H7 (cell line): ENCODE measurements at regions not wholly inside any gene's neighbourhood (a gene's known extent, or its start where the extent isn't known, plus 50 kb on each side); places are given as distances from the start of the nearest gene placed in this dataset.

ENCODE experiments used
- DNase-seq: peaks from one replicate; pipeline ENCODE4 v3.0.0; 2012
- H3K27me3 ChIP-seq: 2 replicates; pipeline ENCODE4 v1.6.0; 2011; ENCODE audit warnings: mild to moderate bottlenecking, low read length; ENCODE audit not compliant: control insufficient read depth, insufficient read depth
- H3K36me3 ChIP-seq: replicated peaks from 2 replicates; pipeline ENCODE4 v1.5.1; 2011; ENCODE audit warnings: low read length; ENCODE audit not compliant: control insufficient read depth, insufficient read depth
- H3K4me3 ChIP-seq: 2 replicates; pipeline ENCODE4 v1.5.1; 2011; ENCODE audit warnings: low read depth, mild to moderate bottlenecking, control low read depth, low read length, moderate library complexity; ENCODE audit not compliant: insufficient read depth

GRCh38 chr3:18024715-18025114 is 282.3 kb upstream of the TBC1D5 start:
- Histone ChIP-seq H3K4me3 (no peak overlapping the region), H3K27me3 (no peaks in the 10 kb centered on the region; the same call in 1 of the 2 replicates), H3K36me3 (no peaks in the 10 kb centered on the region; the same call in 1 of the 2 replicates)
- DNase-seq, result no peak

DNA sequence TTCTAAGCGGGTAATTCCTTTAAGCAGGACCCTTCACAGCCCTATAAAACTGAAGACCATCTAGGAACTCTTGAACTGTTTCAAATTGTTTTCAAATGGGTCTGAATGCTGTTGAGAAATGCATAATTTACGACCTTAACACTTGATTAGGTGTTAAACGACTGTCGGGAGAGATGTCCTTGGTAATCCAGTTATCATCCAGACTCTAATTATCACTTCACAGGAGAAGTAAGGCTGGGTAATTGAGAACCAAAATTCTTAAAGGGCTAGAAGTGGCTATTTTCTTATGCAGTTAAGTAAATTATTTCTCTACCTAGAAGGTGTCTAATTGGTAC is 276.7 kb upstream of the TBC1D5 start:
- DNase-seq, result no peak
- Histone ChIP-seq H3K4me3 (no peak overlapping the region), H3K27me3 (no peaks in the 10 kb centered on the region; the same call in 1 of the 2 replicates), H3K36me3 (no peaks in the 10 kb centered on the region; the same call in 1 of the 2 replicates)

DNA sequence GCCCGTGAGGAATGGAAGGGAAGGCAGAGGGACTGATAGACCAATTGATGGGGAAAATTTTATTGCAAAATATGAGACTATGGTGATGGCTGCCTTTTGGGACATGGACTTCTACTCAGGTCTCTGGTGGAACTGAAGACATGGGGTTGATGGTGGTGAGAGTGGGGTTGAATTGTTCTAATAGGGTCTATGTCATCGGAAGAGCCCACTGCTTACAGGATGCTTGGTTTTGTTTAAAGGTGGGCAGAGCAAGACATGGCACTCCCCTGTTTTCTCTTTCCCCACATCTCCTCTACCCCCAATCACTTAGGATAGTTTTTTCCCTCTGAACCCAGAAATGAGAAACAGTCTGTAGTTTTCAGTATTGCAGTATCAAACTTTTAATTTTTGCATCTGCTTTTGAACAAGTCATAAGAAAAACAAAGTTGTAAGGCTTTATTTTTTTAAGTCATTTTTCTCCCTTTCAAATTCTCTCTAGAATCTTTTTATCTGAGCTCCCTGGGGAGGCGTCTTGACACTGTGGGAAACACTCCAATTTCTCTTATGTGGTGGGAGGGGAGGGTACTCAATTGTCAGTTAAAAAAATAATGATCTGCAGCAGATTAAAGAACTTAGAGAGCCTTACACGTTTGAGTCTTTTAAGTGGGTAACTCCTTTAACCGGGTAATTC is 276.2 kb upstream of the TBC1D5 start:
- DNase-seq, result no peak

GRCh38 chr3:18016366-18016765 is 273.9 kb upstream of the TBC1D5 start:
- Histone ChIP-seq H3K36me3 (no peaks in the 10 kb centered on the region), H3K27me3 (no peaks in the 10 kb centered on the region; the same call in 1 of the 2 replicates), H3K4me3 (no peak overlapping the region)
- no peak for DNase-seq

More for the DNA sequence above, 276.2 kb upstream of the TBC1D5 start:
- H3K4me3 ChIP-seq, result no peak overlapping the region
- H3K27me3 ChIP-seq, result no peaks in the 10 kb centered on the region; the same call in 1 of the 2 replicates
- H3K36me3 ChIP-seq, result no peaks in the 10 kb centered on the region; the same call in 1 of the 2 replicates

- DNase-seq, result no peak
- H3K4me3 ChIP-seq, result no peak overlapping the region
- H3K27me3 ChIP-seq, result no peaks in the 10 kb centered on the region
- H3K36me3 ChIP-seq, result no peaks in the 10 kb centered on the region
Measured at GRCh38 chr3:18012933-18013332, 270.5 kb upstream of the TBC1D5 start.

- Histone ChIP-seq H3K36me3 (no peaks in the 10 kb centered on the region), H3K27me3 (no peaks in the 10 kb centered on the region), H3K4me3 (no peak overlapping the region)
- DNase-seq, result no peak
Measured at GRCh38 chr3:18012436-18012835, 270.0 kb upstream of the TBC1D5 start.

DNA sequence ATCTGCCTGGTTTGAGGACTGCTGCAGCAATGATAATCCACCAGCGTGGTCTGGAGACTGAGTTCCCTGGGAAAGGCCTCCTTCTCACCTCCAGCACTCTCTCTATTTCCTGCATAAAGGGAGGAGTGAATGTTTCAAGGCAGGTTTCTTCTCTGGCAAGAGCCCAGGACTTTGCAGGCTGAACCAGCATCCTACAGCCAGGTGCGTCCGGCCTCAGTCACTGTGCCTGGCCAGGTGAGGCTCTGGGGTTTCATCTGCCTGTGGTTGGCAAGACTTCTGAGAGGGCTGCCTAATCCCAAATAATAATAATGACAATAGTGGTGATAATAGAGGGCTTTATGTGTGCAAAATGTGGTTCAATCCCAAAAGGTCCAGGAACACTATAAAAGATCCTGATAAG is 269.0 kb upstream of the TBC1D5 start:
- H3K36me3 ChIP-seq, result no peaks in the 10 kb centered on the region
- DNase-seq, result no peak
- no peak overlapping the region for H3K4me3 ChIP-seq
- H3K27me3 ChIP-seq, result no peaks in the 10 kb centered on the region

- no peaks in the 10 kb centered on the region for H3K27me3 ChIP-seq
- H3K36me3 ChIP-seq, result no peaks in the 10 kb centered on the region
- no peak overlapping the region for H3K4me3 ChIP-seq
- DNase-seq, result no peak
Measured at GRCh38 chr3:18010001-18010400, 267.6 kb upstream of the TBC1D5 start.

GRCh38 chr3:18008706-18009368 is 266.4 kb upstream of the TBC1D5 start:
- H3K27me3 ChIP-seq, result no peaks in the 10 kb centered on the region
- H3K4me3 ChIP-seq, result no peak overlapping the region
- no peaks in the 10 kb centered on the region for H3K36me3 ChIP-seq
- no peak for DNase-seq

- H3K27me3 ChIP-seq, result no peaks in the 10 kb centered on the region
- H3K4me3 ChIP-seq, result no peak overlapping the region
- DNase-seq, result no peak
- no peaks in the 10 kb centered on the region for H3K36me3 ChIP-seq
Measured at GRCh38 chr3:18007980-18008379, 265.5 kb upstream of the TBC1D5 start.

DNA sequence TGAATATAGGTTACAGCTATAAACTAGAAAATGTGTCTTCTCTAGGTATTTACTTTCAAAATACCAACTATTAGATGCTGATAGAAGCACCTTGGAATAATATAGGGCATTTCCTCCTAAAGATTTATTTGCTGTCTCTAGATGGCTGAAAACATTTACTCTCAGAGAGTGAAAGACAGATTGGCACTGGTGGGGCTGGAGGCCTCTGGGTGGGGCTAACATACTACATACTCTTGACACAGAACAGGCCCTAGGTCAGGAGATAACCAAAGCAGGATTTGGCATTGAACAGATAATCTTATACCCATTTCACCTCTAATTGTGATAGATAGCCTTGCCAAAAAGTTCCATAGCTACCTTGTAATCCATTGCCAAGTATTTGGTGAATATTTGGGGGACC is 253.3 kb upstream of the TBC1D5 start:
- no peak for DNase-seq
- H3K27me3 ChIP-seq, result no peaks in the 10 kb centered on the region
- no peak overlapping the region for H3K4me3 ChIP-seq
- no peaks in the 10 kb centered on the region for H3K36me3 ChIP-seq

GRCh38 chr3:17994167-17994566 is 251.7 kb upstream of the TBC1D5 start:
- no peaks in the 10 kb centered on the region for H3K27me3 ChIP-seq
- no peaks in the 10 kb centered on the region for H3K36me3 ChIP-seq
- no peak overlapping the region for H3K4me3 ChIP-seq
- no peak for DNase-seq

DNA sequence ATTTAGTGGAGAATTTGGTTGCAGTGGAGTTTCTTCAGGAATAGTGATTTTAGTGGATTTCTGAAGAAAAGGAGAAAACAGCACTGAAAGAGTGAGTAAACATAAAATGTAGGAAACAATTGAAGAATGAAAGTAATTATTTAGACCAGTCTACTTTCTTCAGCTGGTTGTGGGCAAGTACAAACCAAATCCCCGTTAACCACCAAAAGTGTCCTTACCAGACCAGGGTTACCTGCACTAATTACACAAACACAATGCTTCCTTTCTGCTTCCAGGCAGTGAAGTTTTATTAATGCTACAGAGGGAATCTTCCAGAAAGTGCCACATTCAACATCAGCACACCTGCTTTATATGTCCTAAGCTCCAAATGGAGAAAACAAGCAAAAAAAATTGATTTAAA is 248.0 kb upstream of the TBC1D5 start:
- Histone ChIP-seq H3K27me3 (no peaks in the 10 kb centered on the region), H3K4me3 (no peak overlapping the region), H3K36me3 (no peaks in the 10 kb centered on the region)
- DNase-seq, result no peak

- H3K36me3 ChIP-seq, result no peaks in the 10 kb centered on the region
- H3K27me3 ChIP-seq, result no peaks in the 10 kb centered on the region
- DNase-seq, result no peak
- H3K4me3 ChIP-seq, result no peak overlapping the region
Measured at GRCh38 chr3:17986348-17986816, 244.0 kb upstream of the TBC1D5 start.

DNA sequence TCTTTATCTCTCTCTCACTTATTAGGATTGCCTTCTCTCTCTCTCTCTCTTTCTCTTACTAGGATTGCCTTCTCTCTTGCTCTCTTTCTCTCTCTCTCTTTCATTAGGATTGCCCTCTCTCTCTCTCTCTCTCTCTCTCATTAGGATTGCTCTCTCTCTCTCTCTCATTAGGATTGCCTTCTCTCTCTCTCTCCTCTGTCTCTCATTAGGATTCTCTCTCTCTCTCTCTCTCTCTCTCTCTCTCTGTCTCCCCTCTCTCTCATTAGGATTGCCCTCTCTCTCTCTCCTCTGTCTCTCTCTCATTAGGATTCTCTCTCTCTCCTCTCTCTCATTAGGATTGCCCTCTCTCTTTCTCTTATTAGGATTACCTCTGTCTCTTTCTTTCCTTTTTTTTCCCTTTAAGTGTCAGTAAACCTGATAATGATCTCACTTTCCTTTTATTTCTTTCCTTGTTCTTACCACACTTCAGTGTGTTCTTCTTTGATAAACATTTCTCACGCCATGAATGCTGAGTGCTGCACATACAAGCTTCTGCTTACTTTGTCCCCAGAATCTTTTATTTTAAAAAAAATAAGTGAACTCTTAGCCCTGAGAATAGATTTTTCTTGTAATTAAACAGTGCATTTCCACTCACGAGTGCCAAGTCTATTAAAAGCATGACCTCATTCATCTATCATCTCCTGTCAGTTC is 243.4 kb upstream of the TBC1D5 start:
- no peak overlapping the region for H3K4me3 ChIP-seq
- H3K36me3 ChIP-seq, result no peaks in the 10 kb centered on the region
- no peak for DNase-seq
- no peaks in the 10 kb centered on the region for H3K27me3 ChIP-seq
